H9 (cell line): ENCODE measurements at regions not wholly inside any gene's neighbourhood (a gene's known extent, or its start where the extent isn't known, plus 50 kb on each side); places are given as distances from the start of the nearest gene placed in this dataset.
"Not testable (repeated sequence)": the region's sequence is repeated elsewhere in the genome, so short reads cannot be mapped to it uniquely, and the experiment has no call there.

ENCODE experiments used
- DNase-seq: peaks from one replicate; pipeline ENCODE4 v3.0.0-alpha.2; 2017
- H2AFZ ChIP-seq: one replicate; pipeline ENCODE4 v1.6.1; 2013; ENCODE audit warnings: mild to moderate bottlenecking, low read length, control low read depth, moderate library complexity
- H2AK5ac ChIP-seq: 2 replicates; pipeline ENCODE4 v1.6.1; 2013; ENCODE audit warnings: low read length, control low read depth, mixed read lengths; ENCODE audit not compliant: insufficient read length
- H2BK120ac ChIP-seq: one replicate; pipeline ENCODE4 v1.6.1; 2013; ENCODE audit warnings: low read depth, mild to moderate bottlenecking, low read length, control low read depth, inconsistent platforms; ENCODE audit not compliant: poor library complexity, severe bottlenecking
- H2BK12ac ChIP-seq: 2 replicates; pipeline ENCODE4 v1.6.1; 2013; ENCODE audit warnings: low read length, control low read depth, mixed read lengths, low read depth; ENCODE audit not compliant: insufficient read length
- H2BK15ac ChIP-seq: 2 replicates; pipeline ENCODE4 v1.6.1; 2013; ENCODE audit warnings: low read depth, low read length, control low read depth
- H2BK20ac ChIP-seq: one replicate; pipeline ENCODE4 v1.6.1; 2013; ENCODE audit warnings: low read depth, mild to moderate bottlenecking, low read length, control low read depth, inconsistent platforms; ENCODE audit not compliant: poor library complexity, severe bottlenecking
- H2BK5ac ChIP-seq: 2 replicates; pipeline ENCODE4 v1.6.1; 2013; ENCODE audit warnings: low read length, control low read depth, mixed read lengths; ENCODE audit not compliant: insufficient read length
- H3K14ac ChIP-seq: 2 replicates; pipeline ENCODE4 v1.6.1; 2013; ENCODE audit warnings: low read length, control low read depth; ENCODE audit not compliant: insufficient read depth
- H3K18ac ChIP-seq: 2 replicates; pipeline ENCODE4 v1.6.1; 2013; ENCODE audit warnings: low read depth, mild to moderate bottlenecking, mixed read lengths, low read length, control low read depth; ENCODE audit not compliant: insufficient read length
- H3K23ac ChIP-seq: 2 replicates; pipeline ENCODE4 v1.6.1; 2013; ENCODE audit warnings: low read length, control low read depth, mixed read lengths, low read depth; ENCODE audit not compliant: insufficient read length
- H3K23me2 ChIP-seq: 2 replicates; pipeline ENCODE4 v1.6.1; 2013; ENCODE audit warnings: low read depth, mild to moderate bottlenecking, mixed read lengths, low read length, control low read depth; ENCODE audit not compliant: insufficient read length, poor library complexity, severe bottlenecking
- H3K27ac ChIP-seq: 2 replicates; pipeline ENCODE4 v1.5.1; 2013; ENCODE audit warnings: low read length, control low read depth, mixed read lengths, low read depth; ENCODE audit not compliant: insufficient read length
- H3K27me3 ChIP-seq: 2 replicates; pipeline ENCODE4 v1.6.1; 2013; ENCODE audit warnings: low read length, control low read depth, inconsistent platforms; ENCODE audit not compliant: insufficient read depth
- H3K4ac ChIP-seq: 2 replicates; pipeline ENCODE4 v1.6.1; 2013; ENCODE audit warnings: low read depth, mild to moderate bottlenecking, control low read depth, inconsistent platforms, low read length, moderate library complexity
- H3K4me1 ChIP-seq: 2 replicates; pipeline ENCODE4 v1.6.1; 2013; ENCODE audit warnings: low read length, control low read depth, inconsistent platforms; ENCODE audit not compliant: insufficient read depth
- H3K4me2 ChIP-seq: 2 replicates; pipeline ENCODE4 v1.6.1; 2013; ENCODE audit warnings: low read length, control low read depth, mixed read lengths; ENCODE audit not compliant: insufficient read length, insufficient read depth
- H3K56ac ChIP-seq: 2 replicates; pipeline ENCODE4 v1.6.1; 2013; ENCODE audit warnings: low read depth, mild to moderate bottlenecking, mixed read lengths, low read length, control low read depth; ENCODE audit not compliant: insufficient read length
- H3K79me1 ChIP-seq: 2 replicates; pipeline ENCODE4 v1.6.1; 2013; ENCODE audit warnings: low read depth, mild to moderate bottlenecking, moderate library complexity, low read length, control low read depth, inconsistent platforms; ENCODE audit not compliant: insufficient read depth, poor library complexity, severe bottlenecking
- H3K79me2 ChIP-seq: 2 replicates; pipeline ENCODE4 v1.6.1; 2013; ENCODE audit warnings: low read length, control low read depth, inconsistent platforms; ENCODE audit not compliant: insufficient read depth
- H3K9ac ChIP-seq: 2 replicates; pipeline ENCODE4 v1.6.1; 2013; ENCODE audit warnings: low read length, control low read depth, mixed read lengths; ENCODE audit not compliant: insufficient read length; ENCODE audit errors: extremely low read depth
- H3K9me3 ChIP-seq: one replicate; pipeline ENCODE4 v1.6.1; 2013; ENCODE audit warnings: low read depth, low read length, inconsistent platforms; ENCODE audit not compliant: control insufficient read depth
- H3T11ph ChIP-seq: one replicate; pipeline ENCODE4 v1.6.1; 2013; ENCODE audit warnings: mild to moderate bottlenecking, low read length, control low read depth, inconsistent platforms
- H4K20me1 ChIP-seq: one replicate; pipeline ENCODE4 v1.6.1; 2013; ENCODE audit not compliant: control insufficient read depth, insufficient read length, insufficient read depth
- H4K5ac ChIP-seq: 2 replicates; pipeline ENCODE4 v1.6.1; 2013; ENCODE audit warnings: low read depth, mild to moderate bottlenecking, mixed read lengths, low read length, control low read depth; ENCODE audit not compliant: insufficient read length
- H4K8ac ChIP-seq: replicated peaks from 2 replicates; pipeline ENCODE4 v1.6.1; 2013; ENCODE audit warnings: low read length, control low read depth, mixed read lengths, low read depth; ENCODE audit not compliant: insufficient read length
- H4K91ac ChIP-seq: 2 replicates; pipeline ENCODE4 v1.6.1; 2013; ENCODE audit warnings: low read depth, mild to moderate bottlenecking, moderate library complexity, mixed read lengths, low read length, control low read depth; ENCODE audit not compliant: insufficient read length
- H3K27ac Mint-ChIP-seq, 3 experiments: 2 replicates in 2 of 3; 3 replicates in 1 of 3; pipeline ENCODE4 v1.8.0; 2020 to 2021; ENCODE audit warnings: mixed read lengths in 3 of 3, mild to moderate bottlenecking in 1 of 3, moderate library complexity in 1 of 3
- H3K27me3 Mint-ChIP-seq: 2 replicates; pipeline ENCODE4 v1.8.0; 2021; ENCODE audit warnings: low read depth, mild to moderate bottlenecking, moderate library complexity, mixed read lengths
- H3K36me3 Mint-ChIP-seq, 3 experiments: 2 replicates in 2 of 3; 3 replicates in 1 of 3; pipeline ENCODE4 v1.8.0; 2020 to 2021; ENCODE audit warnings: low read depth in 3 of 3, mixed read lengths in 3 of 3; ENCODE audit not compliant: insufficient read depth in 1 of 3
- H3K4me1 Mint-ChIP-seq, 2 experiments: 2 replicates each; pipeline ENCODE4 v1.8.0; 2020; ENCODE audit warnings: mixed read lengths in 2 of 2
- H3K4me3 Mint-ChIP-seq, 2 experiments: 2 replicates in 1 of 2; 3 replicates in 1 of 2; pipeline ENCODE4 v1.8.0; 2020 to 2021; ENCODE audit warnings: mild to moderate bottlenecking in 2 of 2, mixed read lengths in 2 of 2, moderate library complexity in 1 of 2
- H3K9me3 Mint-ChIP-seq, 2 experiments: 2 replicates in 1 of 2; 3 replicates in 1 of 2; pipeline ENCODE4 v1.8.0; 2020; ENCODE audit warnings: mild to moderate bottlenecking in 2 of 2, mixed read lengths in 2 of 2, moderate library complexity in 1 of 2
- CTCF ChIP-seq: fragments of 200-600 bp; sonication (generic); conservative IDR thresholded peaks from 3 replicates; pipeline ENCODE4 v1.8.0; 2021; ENCODE audit warnings: antibody characterized with exemption, mild to moderate bottlenecking
- WGBS: extraction: QIAGEN DNeasy Blood & Tissue Kit; methylation state at CpG from one replicate; pipeline ENCODE4 v1.1.7; 2013; ENCODE audit warnings: missing lambda C conversion rate, low lambda C conversion rate, mixed read lengths; ENCODE audit not compliant: insufficient read length; ENCODE audit errors: extremely low coverage; 5-methylcytosine and 5-hydroxymethylcytosine counted together

- Histone ChIP-seq H4K20me1 (no peaks in the 10 kb centered on the region), H2AK5ac (no peak overlapping the region), H2BK12ac (no peak overlapping the region), H3K4me2 (no peak overlapping the region), H3K23ac (no peak overlapping the region), H3K14ac (no peak overlapping the region), H4K8ac (no peak overlapping the region), H4K91ac (no peak overlapping the region), H3K56ac (no peak overlapping the region), H3K9me3 (no peaks in the 10 kb centered on the region), H3K4me1 (no peaks in the 10 kb centered on the region), H3K9ac (no peak overlapping the region), H3K79me2 (no peaks in the 10 kb centered on the region), H3K27ac (no peak overlapping the region), H3K27me3 (no peaks in the 10 kb centered on the region), H3T11ph (no peak overlapping the region), H4K5ac (no peak overlapping the region), H2BK5ac (no peak overlapping the region), H3K23me2 (no peaks in the 10 kb centered on the region), H2BK20ac (no peak overlapping the region), H3K18ac (no peak overlapping the region), H2BK15ac (no peak overlapping the region), H3K4ac (no peak overlapping the region), H3K79me1 (no peaks in the 10 kb centered on the region), H2AFZ (no peak overlapping the region), H2BK120ac (no peak overlapping the region)
- no peak overlapping the region for H3K27ac Mint-ChIP-seq
- WGBS = no CpG with 5 or more reads among the region's 3 CpGs
- peaks cover 3 to 14% (median 5%) of the 10 kb centered on the region in 3 experiments; a peak in 6 of 7 replicates for H3K36me3 Mint-ChIP-seq
- no peak for DNase-seq
- H3K9me3 Mint-ChIP-seq = peaks cover 6 to 12% of the 10 kb centered on the region in 2 experiments; a peak in 4 of 5 replicates
- no peaks in the 10 kb centered on the region for H3K27me3 Mint-ChIP-seq
- H3K4me1 Mint-ChIP-seq = no peaks in the 10 kb centered on the region
- no peak overlapping the region for H3K4me3 Mint-ChIP-seq
- no peak for TF ChIP-seq CTCF
Measured at GRCh38 chr7:84895563-84895962, 291.3 kb downstream of the SEMA3D start.

- H3K14ac ChIP-seq, H3K9me3 Mint-ChIP-seq, H3K9ac ChIP-seq, H4K91ac ChIP-seq, H2BK12ac ChIP-seq, H3K4me3 Mint-ChIP-seq, H2AK5ac ChIP-seq, H3K23ac ChIP-seq, H3K23me2 ChIP-seq, H3K27me3 ChIP-seq, H4K20me1 ChIP-seq, H3K18ac ChIP-seq, H3T11ph ChIP-seq, H3K4me1 ChIP-seq, H3K4me1 Mint-ChIP-seq, H3K79me1 ChIP-seq, H4K8ac ChIP-seq, H3K79me2 ChIP-seq, H3K4me2 ChIP-seq, H3K36me3 Mint-ChIP-seq, H2AFZ ChIP-seq, H3K27me3 Mint-ChIP-seq, H4K5ac ChIP-seq, H2BK20ac ChIP-seq, H3K9me3 ChIP-seq, H3K27ac ChIP-seq, H3K27ac Mint-ChIP-seq, H3K56ac ChIP-seq, H3K4ac ChIP-seq, H2BK15ac ChIP-seq, H2BK5ac ChIP-seq, H2BK120ac ChIP-seq, DNase-seq: not testable (repeated sequence)
- no CpG with 5 or more reads among the region's 1 CpG for WGBS
Measured at GRCh38 chr7:84883570-84883969, 303.3 kb downstream of the SEMA3D start.
